H9 (cell line): ENCODE measurements at regions not wholly inside any gene's neighbourhood (a gene's known extent, or its start where the extent isn't known, plus 50 kb on each side); places are given as distances from the start of the nearest gene placed in this dataset.

Experiments used
- DNase-seq: peaks from one replicate; pipeline ENCODE4 v3.0.0-alpha.2; 2017
- H2AFZ ChIP-seq: one replicate; pipeline ENCODE4 v1.6.1; 2013; ENCODE audit warnings: mild to moderate bottlenecking, low read length, control low read depth, moderate library complexity
- H2AK5ac ChIP-seq: 2 replicates; pipeline ENCODE4 v1.6.1; 2013; ENCODE audit warnings: low read length, control low read depth, mixed read lengths; ENCODE audit not compliant: insufficient read length
- H2BK120ac ChIP-seq: one replicate; pipeline ENCODE4 v1.6.1; 2013; ENCODE audit warnings: low read depth, mild to moderate bottlenecking, low read length, control low read depth, inconsistent platforms; ENCODE audit not compliant: poor library complexity, severe bottlenecking
- H2BK12ac ChIP-seq: 2 replicates; pipeline ENCODE4 v1.6.1; 2013; ENCODE audit warnings: low read length, control low read depth, mixed read lengths, low read depth; ENCODE audit not compliant: insufficient read length
- H2BK15ac ChIP-seq: 2 replicates; pipeline ENCODE4 v1.6.1; 2013; ENCODE audit warnings: low read depth, low read length, control low read depth
- H2BK20ac ChIP-seq: one replicate; pipeline ENCODE4 v1.6.1; 2013; ENCODE audit warnings: low read depth, mild to moderate bottlenecking, low read length, control low read depth, inconsistent platforms; ENCODE audit not compliant: poor library complexity, severe bottlenecking
- H2BK5ac ChIP-seq: 2 replicates; pipeline ENCODE4 v1.6.1; 2013; ENCODE audit warnings: low read length, control low read depth, mixed read lengths; ENCODE audit not compliant: insufficient read length
- H3K14ac ChIP-seq: 2 replicates; pipeline ENCODE4 v1.6.1; 2013; ENCODE audit warnings: low read length, control low read depth; ENCODE audit not compliant: insufficient read depth
- H3K18ac ChIP-seq: 2 replicates; pipeline ENCODE4 v1.6.1; 2013; ENCODE audit warnings: low read depth, mild to moderate bottlenecking, mixed read lengths, low read length, control low read depth; ENCODE audit not compliant: insufficient read length
- H3K23ac ChIP-seq: 2 replicates; pipeline ENCODE4 v1.6.1; 2013; ENCODE audit warnings: low read length, control low read depth, mixed read lengths, low read depth; ENCODE audit not compliant: insufficient read length
- H3K23me2 ChIP-seq: 2 replicates; pipeline ENCODE4 v1.6.1; 2013; ENCODE audit warnings: low read depth, mild to moderate bottlenecking, mixed read lengths, low read length, control low read depth; ENCODE audit not compliant: insufficient read length, poor library complexity, severe bottlenecking
- H3K27ac ChIP-seq: 2 replicates; pipeline ENCODE4 v1.5.1; 2013; ENCODE audit warnings: low read length, control low read depth, mixed read lengths, low read depth; ENCODE audit not compliant: insufficient read length
- H3K27me3 ChIP-seq: 2 replicates; pipeline ENCODE4 v1.6.1; 2013; ENCODE audit warnings: low read length, control low read depth, inconsistent platforms; ENCODE audit not compliant: insufficient read depth
- H3K4ac ChIP-seq: 2 replicates; pipeline ENCODE4 v1.6.1; 2013; ENCODE audit warnings: low read depth, mild to moderate bottlenecking, control low read depth, inconsistent platforms, low read length, moderate library complexity
- H3K4me1 ChIP-seq: 2 replicates; pipeline ENCODE4 v1.6.1; 2013; ENCODE audit warnings: low read length, control low read depth, inconsistent platforms; ENCODE audit not compliant: insufficient read depth
- H3K4me2 ChIP-seq: 2 replicates; pipeline ENCODE4 v1.6.1; 2013; ENCODE audit warnings: low read length, control low read depth, mixed read lengths; ENCODE audit not compliant: insufficient read length, insufficient read depth
- H3K56ac ChIP-seq: 2 replicates; pipeline ENCODE4 v1.6.1; 2013; ENCODE audit warnings: low read depth, mild to moderate bottlenecking, mixed read lengths, low read length, control low read depth; ENCODE audit not compliant: insufficient read length
- H3K79me1 ChIP-seq: 2 replicates; pipeline ENCODE4 v1.6.1; 2013; ENCODE audit warnings: low read depth, mild to moderate bottlenecking, moderate library complexity, low read length, control low read depth, inconsistent platforms; ENCODE audit not compliant: insufficient read depth, poor library complexity, severe bottlenecking
- H3K79me2 ChIP-seq: 2 replicates; pipeline ENCODE4 v1.6.1; 2013; ENCODE audit warnings: low read length, control low read depth, inconsistent platforms; ENCODE audit not compliant: insufficient read depth
- H3K9ac ChIP-seq: 2 replicates; pipeline ENCODE4 v1.6.1; 2013; ENCODE audit warnings: low read length, control low read depth, mixed read lengths; ENCODE audit not compliant: insufficient read length; ENCODE audit errors: extremely low read depth
- H3K9me3 ChIP-seq: one replicate; pipeline ENCODE4 v1.6.1; 2013; ENCODE audit warnings: low read depth, low read length, inconsistent platforms; ENCODE audit not compliant: control insufficient read depth
- H3T11ph ChIP-seq: one replicate; pipeline ENCODE4 v1.6.1; 2013; ENCODE audit warnings: mild to moderate bottlenecking, low read length, control low read depth, inconsistent platforms
- H4K20me1 ChIP-seq: one replicate; pipeline ENCODE4 v1.6.1; 2013; ENCODE audit not compliant: control insufficient read depth, insufficient read length, insufficient read depth
- H4K5ac ChIP-seq: 2 replicates; pipeline ENCODE4 v1.6.1; 2013; ENCODE audit warnings: low read depth, mild to moderate bottlenecking, mixed read lengths, low read length, control low read depth; ENCODE audit not compliant: insufficient read length
- H4K8ac ChIP-seq: replicated peaks from 2 replicates; pipeline ENCODE4 v1.6.1; 2013; ENCODE audit warnings: low read length, control low read depth, mixed read lengths, low read depth; ENCODE audit not compliant: insufficient read length
- H4K91ac ChIP-seq: 2 replicates; pipeline ENCODE4 v1.6.1; 2013; ENCODE audit warnings: low read depth, mild to moderate bottlenecking, moderate library complexity, mixed read lengths, low read length, control low read depth; ENCODE audit not compliant: insufficient read length
- H3K27ac Mint-ChIP-seq, 3 experiments: 2 replicates in 2 of 3; 3 replicates in 1 of 3; pipeline ENCODE4 v1.8.0; 2020 to 2021; ENCODE audit warnings: mixed read lengths in 3 of 3, mild to moderate bottlenecking in 1 of 3, moderate library complexity in 1 of 3
- H3K27me3 Mint-ChIP-seq: 2 replicates; pipeline ENCODE4 v1.8.0; 2021; ENCODE audit warnings: low read depth, mild to moderate bottlenecking, moderate library complexity, mixed read lengths
- H3K36me3 Mint-ChIP-seq, 3 experiments: 2 replicates in 2 of 3; 3 replicates in 1 of 3; pipeline ENCODE4 v1.8.0; 2020 to 2021; ENCODE audit warnings: low read depth in 3 of 3, mixed read lengths in 3 of 3; ENCODE audit not compliant: insufficient read depth in 1 of 3
- H3K4me1 Mint-ChIP-seq, 2 experiments: 2 replicates each; pipeline ENCODE4 v1.8.0; 2020; ENCODE audit warnings: mixed read lengths in 2 of 2
- H3K4me3 Mint-ChIP-seq, 2 experiments: 2 replicates in 1 of 2; 3 replicates in 1 of 2; pipeline ENCODE4 v1.8.0; 2020 to 2021; ENCODE audit warnings: mild to moderate bottlenecking in 2 of 2, mixed read lengths in 2 of 2, moderate library complexity in 1 of 2
- H3K9me3 Mint-ChIP-seq, 2 experiments: 2 replicates in 1 of 2; 3 replicates in 1 of 2; pipeline ENCODE4 v1.8.0; 2020; ENCODE audit warnings: mild to moderate bottlenecking in 2 of 2, mixed read lengths in 2 of 2, moderate library complexity in 1 of 2
- CTCF ChIP-seq: fragments of 200-600 bp; sonication (generic); conservative IDR thresholded peaks from 3 replicates; pipeline ENCODE4 v1.8.0; 2021; ENCODE audit warnings: antibody characterized with exemption, mild to moderate bottlenecking
- WGBS: extraction: QIAGEN DNeasy Blood & Tissue Kit; methylation state at CpG from one replicate; pipeline ENCODE4 v1.1.7; 2013; ENCODE audit warnings: missing lambda C conversion rate, low lambda C conversion rate, mixed read lengths; ENCODE audit not compliant: insufficient read length; ENCODE audit errors: extremely low coverage; 5-methylcytosine and 5-hydroxymethylcytosine counted together

GRCh38 chr5:116378007-116378776 lies 196.4 kb downstream of the SEMA6A start:
- H2BK5ac ChIP-seq = no peak overlapping the region
- no peak overlapping the region for H3T11ph ChIP-seq
- H3K79me1 ChIP-seq = no peaks in the 10 kb centered on the region
- no peaks in the 10 kb centered on the region for H3K9me3 ChIP-seq
- H3K27me3 ChIP-seq = no peaks in the 10 kb centered on the region
- peak overlapping the region in 2 of 3 experiments; percentile 41 to 84; a peak in 2 of 7 replicates for H3K27ac Mint-ChIP-seq
- H3K4me1 ChIP-seq = peaks cover 4% of the 10 kb centered on the region; the same call in 1 of the 2 replicates
- no peak overlapping the region for H3K23ac ChIP-seq
- H3K4me2 ChIP-seq = no peak overlapping the region
- H2AK5ac ChIP-seq = no peak overlapping the region
- H2BK120ac ChIP-seq = no peak overlapping the region
- H3K56ac ChIP-seq = no peak overlapping the region
- no peaks in the 10 kb centered on the region for H3K79me2 ChIP-seq
- DNase-seq = no peak
- no peak overlapping the region for H3K14ac ChIP-seq
- no peak for TF ChIP-seq CTCF
- no peaks in the 10 kb centered on the region for H3K23me2 ChIP-seq
- H4K5ac ChIP-seq = no peak overlapping the region
- no peaks in the 10 kb centered on the region; a peak in 1 of 7 replicates for H3K36me3 Mint-ChIP-seq
- no peak overlapping the region for H2BK20ac ChIP-seq
- peaks cover 0 to 2% of the 10 kb centered on the region in 2 experiments; a peak in 1 of 5 replicates for H3K9me3 Mint-ChIP-seq
- H4K20me1 ChIP-seq = no peaks in the 10 kb centered on the region
- no peak overlapping the region for H2BK15ac ChIP-seq
- H3K4me3 Mint-ChIP-seq = no peak overlapping the region
- H3K9ac ChIP-seq = no peak overlapping the region
- H4K8ac ChIP-seq = no peak overlapping the region
- no CpG with 5 or more reads among the region's 12 CpGs for WGBS
- H4K91ac ChIP-seq = no peak overlapping the region
- H2BK12ac ChIP-seq = no peak overlapping the region
- H3K27me3 Mint-ChIP-seq = no peaks in the 10 kb centered on the region
- peaks cover 30 to 32% of the 10 kb centered on the region in 2 experiments for H3K4me1 Mint-ChIP-seq
- no peak overlapping the region for H3K27ac ChIP-seq
- no peak overlapping the region for H3K18ac ChIP-seq
- no peak overlapping the region for H3K4ac ChIP-seq
- H2AFZ ChIP-seq = no peak overlapping the region
